GM12864 (cell line): ENCODE measurements at regions not wholly inside any gene's neighbourhood (a gene's known extent, or its start where the extent isn't known, plus 50 kb on each side); places are given as distances from the start of the nearest gene placed in this dataset.

Experiments
- DNase-seq: peaks from one replicate; pipeline ENCODE4 v3.0.0-alpha.2; 2011; ENCODE audit warnings: low read depth
- H3K4me3 ChIP-seq: 2 replicates; pipeline ENCODE4 v1.5.1; 2011; ENCODE audit warnings: mild to moderate bottlenecking, low read depth, low read length, control low read depth
- CTCF ChIP-seq: IDR thresholded peaks from 2 replicates; pipeline ENCODE4 v1.5.1; 2011; ENCODE audit warnings: low read depth, mild to moderate bottlenecking, moderate library complexity, low read length, control low read depth, inconsistent platforms; ENCODE audit errors: missing control alignments

GRCh38 chr7:10685040-10685439 lies 288.6 kb upstream of the PHF14 start:
- no peak overlapping the region for H3K4me3 ChIP-seq
- no peak for TF ChIP-seq CTCF
- DNase-seq = no peak

- TF ChIP-seq CTCF = no peak
- H3K4me3 ChIP-seq = no peak overlapping the region
- no peak for DNase-seq
Observed at GRCh38 chr7:10688544-10688943, 285.1 kb upstream of the PHF14 start.

- TF ChIP-seq CTCF = no peak
- no peak overlapping the region for H3K4me3 ChIP-seq
- no peak for DNase-seq
Observed at GRCh38 chr7:10696064-10696463, 277.6 kb upstream of the PHF14 start.

- no peak for DNase-seq
- no peak overlapping the region for H3K4me3 ChIP-seq
- TF ChIP-seq CTCF = no peak
Observed at GRCh38 chr7:10703059-10703458, 270.6 kb upstream of the PHF14 start.

- DNase-seq = no peak
- H3K4me3 ChIP-seq = no peak overlapping the region
- TF ChIP-seq CTCF = no peak
Observed at GRCh38 chr7:10703981-10704380, 269.7 kb upstream of the PHF14 start.

GRCh38 chr7:10704653-10705052 lies 269.0 kb upstream of the PHF14 start:
- no peak for TF ChIP-seq CTCF
- DNase-seq = no peak
- H3K4me3 ChIP-seq = no peak overlapping the region

GRCh38 chr7:10706875-10707493 lies 266.7 kb upstream of the PHF14 start:
- no peak for TF ChIP-seq CTCF
- peak; percentile 54 for DNase-seq
- no peak overlapping the region for H3K4me3 ChIP-seq
